Hepatocyte (in vitro differentiated cells): ENCODE measurements at regions not wholly inside any gene's neighbourhood (a gene's known extent, or its start where the extent isn't known, plus 50 kb on each side); places are given as distances from the start of the nearest gene placed in this dataset.

Experiments
- EZH2phosphoT487 ChIP-seq: fragments of 200-600 bp; sonication (generic); IDR thresholded peaks from one replicate; pipeline ENCODE4 v1.6.1; 2018; ENCODE audit warnings: antibody characterized with exemption, mild to moderate bottlenecking, low read depth, moderate library complexity; ENCODE audit not compliant: unreplicated experiment, severe bottlenecking
- TF ChIP-seq, protein P1 (sequence below): fragments of 200-600 bp; sonication (generic); IDR thresholded peaks from 2 replicates; pipeline ENCODE4 v1.5.1; 2016; ENCODE audit warnings: antibody characterized with exemption, mild to moderate bottlenecking; ENCODE audit not compliant: poor library complexity

DNA sequence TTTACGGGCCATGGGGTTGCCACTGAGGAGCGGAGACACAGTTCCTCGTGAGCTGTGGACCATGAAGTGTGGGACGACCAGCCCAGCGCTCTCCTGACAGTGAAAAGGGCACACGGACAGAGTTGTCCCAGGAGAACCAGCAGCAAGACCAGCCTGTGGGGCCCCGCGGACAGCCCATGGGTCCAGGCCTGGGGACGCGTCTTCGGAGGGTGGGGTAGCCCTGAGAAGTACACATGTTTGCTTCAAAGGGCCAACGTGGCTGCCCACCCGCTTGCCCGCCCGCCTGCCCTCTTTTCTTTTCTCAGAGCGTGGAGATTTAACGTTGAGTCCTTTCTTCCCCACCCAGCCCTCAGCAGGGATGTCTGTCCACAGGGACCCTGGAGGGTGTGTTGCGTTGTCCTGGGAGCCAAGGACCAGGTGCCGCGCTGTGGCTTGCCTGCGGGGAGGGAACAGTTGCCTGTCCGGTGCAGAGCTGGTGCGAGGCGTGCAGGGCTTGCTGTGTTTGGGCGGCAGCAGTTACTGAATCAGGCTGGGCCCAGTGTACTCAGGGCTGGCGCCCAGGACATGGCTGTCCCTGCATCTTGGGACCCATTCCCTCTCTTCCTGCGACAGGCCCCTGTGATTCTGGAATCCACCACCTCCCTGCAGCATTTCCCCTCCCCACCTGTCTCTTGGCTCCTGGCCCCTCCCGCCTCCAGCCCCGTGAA, 120.1 kb upstream of the HDAC4 start:
- TF ChIP-seq, protein P1, sequence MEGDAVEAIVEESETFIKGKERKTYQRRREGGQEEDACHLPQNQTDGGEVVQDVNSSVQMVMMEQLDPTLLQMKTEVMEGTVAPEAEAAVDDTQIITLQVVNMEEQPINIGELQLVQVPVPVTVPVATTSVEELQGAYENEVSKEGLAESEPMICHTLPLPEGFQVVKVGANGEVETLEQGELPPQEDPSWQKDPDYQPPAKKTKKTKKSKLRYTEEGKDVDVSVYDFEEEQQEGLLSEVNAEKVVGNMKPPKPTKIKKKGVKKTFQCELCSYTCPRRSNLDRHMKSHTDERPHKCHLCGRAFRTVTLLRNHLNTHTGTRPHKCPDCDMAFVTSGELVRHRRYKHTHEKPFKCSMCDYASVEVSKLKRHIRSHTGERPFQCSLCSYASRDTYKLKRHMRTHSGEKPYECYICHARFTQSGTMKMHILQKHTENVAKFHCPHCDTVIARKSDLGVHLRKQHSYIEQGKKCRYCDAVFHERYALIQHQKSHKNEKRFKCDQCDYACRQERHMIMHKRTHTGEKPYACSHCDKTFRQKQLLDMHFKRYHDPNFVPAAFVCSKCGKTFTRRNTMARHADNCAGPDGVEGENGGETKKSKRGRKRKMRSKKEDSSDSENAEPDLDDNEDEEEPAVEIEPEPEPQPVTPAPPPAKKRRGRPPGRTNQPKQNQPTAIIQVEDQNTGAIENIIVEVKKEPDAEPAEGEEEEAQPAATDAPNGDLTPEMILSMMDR, result no peak
- no peak for TF ChIP-seq EZH2phosphoT487
